ENCODE measurements at regions not wholly inside any gene's neighbourhood (a gene's known extent, or its start where the extent isn't known, plus 50 kb on each side); places are given as distances from the start of the nearest gene placed in this dataset.

- Histone ChIP-seq H3K36me3 (no peaks in the 10 kb centered on the region), H3K27me3 (no peaks in the 10 kb centered on the region), H3K9me3 (no peaks in the 10 kb centered on the region), H3K4me1 (peaks cover 11% of the 10 kb centered on the region), H3K4me3 (no peak overlapping the region), H3K27ac (peak overlapping the region; percentile 19)
- WGBS = 70% methylated on average over 1 of the region's 1 CpG
- TF ChIP-seq POLR2A (IDR thresholded peaks at IDR 0.05) (no peak), CTCF (IDR thresholded peaks at IDR 0.05) (no peak), EP300 (IDR thresholded peaks at IDR 0.05) (no peak), POLR2AphosphoS5 (IDR thresholded peaks at IDR 0.05) (no peak)
- no peak for DNase-seq (ENCODE audit: low spot score in 2 of 2)
Measured at GRCh38 chr5:39494534-39494933, 69.8 kb upstream of the DAB2 start.

- Histone ChIP-seq H3K36me3 (no peaks in the 10 kb centered on the region), H3K27ac (peak overlapping the region; percentile 19), H3K27me3 (no peaks in the 10 kb centered on the region), H3K9me3 (no peaks in the 10 kb centered on the region), H3K4me3 (no peak overlapping the region), H3K4me1 (peaks cover 11% of the 10 kb centered on the region)
- TF ChIP-seq POLR2AphosphoS5 (IDR thresholded peaks at IDR 0.05) (peak in 1 of 3 donors; percentile 14), CTCF (IDR thresholded peaks at IDR 0.05) (no peak), EP300 (IDR thresholded peaks at IDR 0.05) (no peak), POLR2A (IDR thresholded peaks at IDR 0.05) (no peak)
- DNase-seq (ENCODE audit: low spot score in 2 of 2) = no peak
- WGBS = 22% methylated on average over 3 of the region's 3 CpGs
Measured at GRCh38 chr5:39494107-39494510, 69.3 kb upstream of the DAB2 start.

- 75% methylated on average over 1 of the region's 1 CpG for WGBS
- no peak for TF ChIP-seq CTCF (IDR thresholded peaks at IDR 0.05)
- no peak for TF ChIP-seq POLR2AphosphoS5 (IDR thresholded peaks at IDR 0.05)
- no peak for TF ChIP-seq POLR2A (IDR thresholded peaks at IDR 0.05)
- no peak for TF ChIP-seq EP300 (IDR thresholded peaks at IDR 0.05)
- Histone ChIP-seq H3K4me1 (peaks cover 14% of the 10 kb centered on the region), H3K4me3 (no peak overlapping the region), H3K36me3 (no peaks in the 10 kb centered on the region), H3K9me3 (no peaks in the 10 kb centered on the region), H3K27ac (no peak overlapping the region), H3K27me3 (no peaks in the 10 kb centered on the region)
- DNase-seq (ENCODE audit: low spot score in 2 of 2) = no peak
Measured at GRCh38 chr5:39491210-39491609, 66.4 kb upstream of the DAB2 start.

- TF ChIP-seq POLR2A (IDR thresholded peaks at IDR 0.05) (no peak), POLR2AphosphoS5 (IDR thresholded peaks at IDR 0.05) (no peak), CTCF (IDR thresholded peaks at IDR 0.05) (no peak), EP300 (IDR thresholded peaks at IDR 0.05) (no peak)
- Histone ChIP-seq H3K9me3 (no peaks in the 10 kb centered on the region), H3K36me3 (no peaks in the 10 kb centered on the region), H3K27me3 (no peaks in the 10 kb centered on the region), H3K4me1 (peaks cover 6% of the 10 kb centered on the region), H3K27ac (no peak overlapping the region), H3K4me3 (no peak overlapping the region)
- WGBS = 85% methylated on average over 1 of the region's 1 CpG
- no peak for DNase-seq (ENCODE audit: low spot score in 2 of 2)
Measured at GRCh38 chr5:39489263-39489662, 64.5 kb upstream of the DAB2 start.

- Histone ChIP-seq H3K4me1 (peaks cover 6% of the 10 kb centered on the region), H3K27me3 (no peaks in the 10 kb centered on the region), H3K9me3 (no peaks in the 10 kb centered on the region), H3K27ac (no peak overlapping the region), H3K4me3 (no peak overlapping the region), H3K36me3 (no peaks in the 10 kb centered on the region)
- TF ChIP-seq POLR2AphosphoS5 (IDR thresholded peaks at IDR 0.05) = no peak
- TF ChIP-seq POLR2A (IDR thresholded peaks at IDR 0.05) = no peak
- TF ChIP-seq CTCF (IDR thresholded peaks at IDR 0.05) = no peak
- no peak for TF ChIP-seq EP300 (IDR thresholded peaks at IDR 0.05)
- WGBS = 87% methylated on average over 2 of the region's 2 CpGs
- DNase-seq (ENCODE audit: low spot score in 2 of 2) = no peak
Measured at GRCh38 chr5:39486790-39487189, 62.0 kb upstream of the DAB2 start.
